GM12801 (cell line): ENCODE measurements at regions not wholly inside any gene's neighbourhood (a gene's known extent, or its start where the extent isn't known, plus 50 kb on each side); places are given as distances from the start of the nearest gene placed in this dataset.

Source experiments
- TF ChIP-seq, protein P1 (sequence below): IDR thresholded peaks from one replicate; pipeline ENCODE4 v1.5.1; 2011; ENCODE audit warnings: control low read depth; ENCODE audit not compliant: insufficient read length; ENCODE audit errors: extremely low read depth

DNA sequence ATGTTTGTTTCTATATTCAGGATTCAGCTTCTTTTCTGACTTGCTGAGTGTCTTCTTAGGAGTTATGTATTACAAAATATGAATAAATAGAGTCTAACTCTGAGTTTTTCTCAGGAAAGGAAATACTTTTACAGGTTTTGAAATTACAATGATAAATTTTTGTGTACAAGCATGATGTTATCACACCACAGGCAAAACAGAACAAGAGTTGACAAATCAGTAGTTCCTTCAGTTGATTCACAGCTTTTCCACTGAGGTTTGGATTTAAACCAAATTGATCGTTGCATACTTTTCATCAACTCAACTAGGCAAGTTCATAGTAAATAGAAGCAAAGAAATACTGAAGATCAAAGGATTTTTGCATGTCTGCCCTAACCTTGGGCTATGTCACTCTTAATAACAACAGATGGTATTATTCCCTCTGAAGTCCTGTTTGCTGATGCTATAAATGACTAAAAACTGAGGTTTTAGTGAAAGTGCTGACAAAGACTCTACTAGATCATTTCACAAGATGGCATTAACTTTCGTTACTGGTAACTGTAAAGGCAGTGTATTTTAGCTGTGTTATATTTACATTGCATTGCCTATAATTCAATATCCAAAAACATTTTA is 520.2 kb downstream of the FLRT2 start:
- TF ChIP-seq, protein P1, sequence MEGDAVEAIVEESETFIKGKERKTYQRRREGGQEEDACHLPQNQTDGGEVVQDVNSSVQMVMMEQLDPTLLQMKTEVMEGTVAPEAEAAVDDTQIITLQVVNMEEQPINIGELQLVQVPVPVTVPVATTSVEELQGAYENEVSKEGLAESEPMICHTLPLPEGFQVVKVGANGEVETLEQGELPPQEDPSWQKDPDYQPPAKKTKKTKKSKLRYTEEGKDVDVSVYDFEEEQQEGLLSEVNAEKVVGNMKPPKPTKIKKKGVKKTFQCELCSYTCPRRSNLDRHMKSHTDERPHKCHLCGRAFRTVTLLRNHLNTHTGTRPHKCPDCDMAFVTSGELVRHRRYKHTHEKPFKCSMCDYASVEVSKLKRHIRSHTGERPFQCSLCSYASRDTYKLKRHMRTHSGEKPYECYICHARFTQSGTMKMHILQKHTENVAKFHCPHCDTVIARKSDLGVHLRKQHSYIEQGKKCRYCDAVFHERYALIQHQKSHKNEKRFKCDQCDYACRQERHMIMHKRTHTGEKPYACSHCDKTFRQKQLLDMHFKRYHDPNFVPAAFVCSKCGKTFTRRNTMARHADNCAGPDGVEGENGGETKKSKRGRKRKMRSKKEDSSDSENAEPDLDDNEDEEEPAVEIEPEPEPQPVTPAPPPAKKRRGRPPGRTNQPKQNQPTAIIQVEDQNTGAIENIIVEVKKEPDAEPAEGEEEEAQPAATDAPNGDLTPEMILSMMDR = no peak

DNA sequence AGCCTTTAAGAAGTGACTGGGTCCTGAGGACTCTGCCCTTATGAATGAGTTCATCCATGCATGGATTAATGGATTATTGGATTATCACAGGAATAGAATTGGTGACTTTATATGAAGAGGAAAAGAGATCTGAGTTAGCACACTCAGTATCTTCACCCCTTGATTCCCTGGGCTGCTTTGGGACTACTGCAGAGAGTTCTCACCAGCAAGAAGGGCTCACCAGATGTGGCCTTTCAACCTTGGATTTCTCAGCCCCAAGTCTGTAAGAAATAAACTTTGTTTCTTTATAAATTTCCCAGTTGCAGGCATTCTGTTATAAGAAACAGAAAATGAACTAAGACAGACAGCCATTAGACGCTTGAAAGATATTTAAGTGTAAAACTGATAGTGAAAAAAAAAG is 509.2 kb downstream of the FLRT2 start:
- TF ChIP-seq, protein P1 = no peak

- TF ChIP-seq, protein P1 = no peak
These were observed 508.6 kb downstream of the FLRT2 start for GRCh38 chr14:86038387-86039042.

GRCh38 chr14:86035882-86036281 is 505.9 kb downstream of the FLRT2 start:
- TF ChIP-seq, protein P1 = no peak

DNA sequence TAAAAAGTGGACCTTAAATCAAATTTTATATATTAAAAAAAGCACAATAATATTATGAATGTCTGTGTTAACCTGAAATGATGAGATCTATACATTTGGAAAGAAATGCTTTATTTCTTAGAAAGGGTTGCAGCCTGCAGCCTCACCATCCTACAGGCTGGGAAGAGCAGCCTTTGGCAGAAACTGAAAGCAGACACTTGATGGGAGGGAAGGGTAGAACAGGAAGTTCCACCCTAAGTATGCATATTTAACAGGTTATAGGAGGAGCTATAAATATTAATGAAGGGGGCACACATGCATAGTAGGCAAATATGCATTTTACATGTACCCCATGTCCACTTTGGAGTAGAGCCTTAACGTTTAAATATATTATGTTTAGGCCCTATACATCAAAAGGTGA is 498.0 kb downstream of the FLRT2 start:
- TF ChIP-seq, protein P1 = no peak

DNA sequence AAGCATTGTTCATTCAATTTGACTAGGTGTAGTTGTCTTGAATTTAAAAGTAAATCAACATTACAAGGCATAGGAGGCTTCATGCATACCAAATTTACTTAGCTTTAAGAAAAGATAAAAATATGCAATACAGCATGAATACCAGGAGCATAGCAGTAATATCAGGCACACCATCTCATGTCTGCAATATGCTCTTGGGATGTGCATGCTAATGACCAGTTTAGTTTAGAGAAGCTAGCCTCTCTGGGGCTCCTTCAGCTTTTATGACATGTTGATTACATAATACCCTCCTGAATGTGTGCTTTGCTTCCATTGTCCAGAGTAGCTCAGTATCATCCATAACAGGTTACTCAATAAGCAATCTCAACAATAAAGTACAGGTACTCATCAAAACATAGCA is 497.2 kb downstream of the FLRT2 start:
- TF ChIP-seq, protein P1 = no peak

- TF ChIP-seq, protein P1 = no peak
These were observed 492.2 kb downstream of the FLRT2 start for GRCh38 chr14:86022031-86022629.
